DND-41 (cell line): ENCODE measurements at regions not wholly inside any gene's neighbourhood (a gene's known extent, or its start where the extent isn't known, plus 50 kb on each side); places are given as distances from the start of the nearest gene placed in this dataset.

ENCODE experiments used
- CTCF ChIP-seq: IDR thresholded peaks from 2 replicates; pipeline ENCODE4 v1.5.1; 2012; ENCODE audit warnings: borderline replicate concordance, low read length, moderate library complexity, mild to moderate bottlenecking; ENCODE audit not compliant: poor library complexity, severe bottlenecking; ENCODE audit errors: extremely low read depth
- EZH2 ChIP-seq: IDR thresholded peaks from 3 replicates; pipeline ENCODE4 v1.6.1; 2012; ENCODE audit warnings: borderline replicate concordance, low read depth, mild to moderate bottlenecking, moderate library complexity, low read length, inconsistent platforms; ENCODE audit not compliant: severe bottlenecking

DNA sequence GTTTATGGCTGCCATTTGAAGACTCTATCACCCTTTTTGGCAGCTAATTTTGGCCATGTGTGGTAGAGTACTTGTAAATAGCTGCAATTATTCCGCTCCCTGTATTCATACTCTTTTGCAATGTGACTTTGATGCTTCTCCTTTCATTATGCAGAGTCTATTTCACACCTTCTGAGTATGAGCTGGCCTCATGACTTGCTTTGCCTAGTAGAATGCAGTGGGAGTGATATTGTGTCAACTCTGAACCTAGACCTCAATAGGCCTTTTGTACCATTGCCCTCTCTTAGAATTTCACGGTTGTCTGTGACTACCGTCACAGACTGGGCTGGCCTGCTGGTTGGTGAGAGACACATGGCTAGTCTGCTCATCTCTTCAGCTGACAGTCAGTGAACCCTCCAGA, 118.8 kb downstream of the DDIT4L start:
- no peak for TF ChIP-seq EZH2
- TF ChIP-seq CTCF: no peak
